Gastroesophageal sphincter (tissue), 4 donors: ENCODE measurements at regions not wholly inside any gene's neighbourhood (a gene's known extent, or its start where the extent isn't known, plus 50 kb on each side); places are given as distances from the start of the nearest gene placed in this dataset.
"Not testable (repeated sequence)": the region's sequence is repeated elsewhere in the genome, so short reads cannot be mapped to it uniquely, and the experiment has no call there.

ENCODE experiments used
- ATAC-seq: fragments of 150-250 bp; one replicate; pipeline ENCODE4 v1.9.1; 2016; ENCODE audit warnings: mild to moderate bottlenecking, moderate library complexity
- H3K27ac ChIP-seq, 4 donors: fragments of 200-600 bp; sonication (generic) in 3 of 4; 1 replicate in 3 of 4; 2 replicates in 1 of 4; pipeline ENCODE4 v1.5.1; 2016 to 2019
- H3K27me3 ChIP-seq: fragments of 200-600 bp; sonication (generic); one replicate; pipeline ENCODE4 v1.5.1; 2019
- H3K36me3 ChIP-seq, 2 donors: fragments of 200-600 bp; sonication (generic); one replicate each; pipeline ENCODE4 v1.5.1; 2019; ENCODE audit warnings: control low read depth in 1 of 2
- H3K4me1 ChIP-seq, 3 donors: fragments of 200-600 bp; sonication (generic); 1 replicate in 2 of 3; 2 replicates in 1 of 3; pipeline ENCODE4 v1.5.1; 2016 to 2019; ENCODE audit warnings: control low read depth in 2 of 3
- H3K4me3 ChIP-seq, 2 donors: fragments of 200-600 bp; sonication (generic); one replicate each; pipeline ENCODE4 v1.5.1; 2019; ENCODE audit warnings: mild to moderate bottlenecking in 1 of 2, moderate library complexity in 1 of 2
- H3K9me3 ChIP-seq, 3 donors: fragments of 200-600 bp; sonication (generic); one replicate each; pipeline ENCODE4 v1.5.1; 2017 to 2019; ENCODE audit warnings: control low read depth in 2 of 3
- CTCF ChIP-seq, 4 experiments: fragments of 200-600 bp in 2 of 4; fragments of 450-650 bp in 2 of 4; sonication (generic) in 1 of 4; IDR thresholded peaks; one replicate each; pipeline ENCODE4 v1.5.1; 2017 to 2019; ENCODE audit warnings: antibody characterized with exemption in 4 of 4, mild to moderate bottlenecking in 2 of 4, moderate library complexity in 2 of 4
- EP300 ChIP-seq: sonication (generic); formaldehyde crosslinking; IDR thresholded peaks from one replicate; pipeline ENCODE4 v1.6.1; 2017; ENCODE audit warnings: antibody characterized with exemption, mild to moderate bottlenecking
- POLR2A ChIP-seq, 2 donors: fragments of 450-650 bp; IDR thresholded peaks; one replicate each; pipeline ENCODE4 v1.6.1; 2017; ENCODE audit warnings: antibody characterized with exemption in 2 of 2, mild to moderate bottlenecking in 2 of 2, moderate library complexity in 1 of 2
- POLR2AphosphoS5 ChIP-seq: sonication (generic); formaldehyde crosslinking; IDR thresholded peaks from one replicate; pipeline ENCODE4 v1.6.1; 2017; ENCODE audit warnings: antibody characterized with exemption
- WGBS, 2 donors: methylation state at CpG; one replicate each; pipeline ENCODE4 v1.1.5; 2018; ENCODE audit warnings: low coverage in 1 of 2; 5-methylcytosine and 5-hydroxymethylcytosine counted together

- 75 to 100% methylated on average over 1 to 5 of the region's 5 CpGs for WGBS, 2 donors
- Histone ChIP-seq H3K36me3 (no peaks in the 10 kb centered on the region), H3K27ac (no peak overlapping the region), H3K4me3 (no peak overlapping the region), H3K27me3 (no peaks in the 10 kb centered on the region), H3K9me3 (no peaks in the 10 kb centered on the region), H3K4me1 (no peaks in the 10 kb centered on the region)
- ATAC-seq = no peak
- TF ChIP-seq POLR2AphosphoS5 (no peak), CTCF (IDR thresholded peaks at IDR 0.05) (no peak), EP300 (no peak), POLR2A (IDR thresholded peaks at IDR 0.05) (no peak)
Measured at GRCh38 chr1:171397851-171398469, 84.0 kb downstream of the FMO4 start.

- 40 to 60% methylated on average over 1 to 2 of the region's 7 CpGs for WGBS, 2 donors
- ATAC-seq = no peak
- Histone ChIP-seq H3K9me3 (no peaks in the 10 kb centered on the region), H3K27ac (no peak overlapping the region), H3K27me3 (no peaks in the 10 kb centered on the region), H3K4me3 (no peak overlapping the region), H3K36me3 (no peaks in the 10 kb centered on the region), H3K4me1 (no peaks in the 10 kb centered on the region)
- no peak for TF ChIP-seq POLR2AphosphoS5
- no peak for TF ChIP-seq EP300
- TF ChIP-seq POLR2A (IDR thresholded peaks at IDR 0.05) = no peak
- no peak for TF ChIP-seq CTCF (IDR thresholded peaks at IDR 0.05)
Measured at GRCh38 chr1:171403393-171403792, 81.9 kb upstream of the PRRC2C start.

- no peaks in the 10 kb centered on the region for H3K27me3 ChIP-seq
- WGBS, 2 donors = 92% methylated on average over 1 of the region's 1 CpG; no CpG with 5 or more reads in 1 of the 2 donors
- TF ChIP-seq CTCF (IDR thresholded peaks at IDR 0.05) = no peak
- no peak for TF ChIP-seq POLR2AphosphoS5
- no peak for TF ChIP-seq EP300
- TF ChIP-seq POLR2A (IDR thresholded peaks at IDR 0.05) = no peak
- H3K4me1 ChIP-seq = no peaks in the 10 kb centered on the region
- no peaks in the 10 kb centered on the region for H3K36me3 ChIP-seq
- H3K4me3 ChIP-seq = no peak overlapping the region
- no peak for ATAC-seq
- H3K9me3 ChIP-seq = no peaks in the 10 kb centered on the region
- H3K27ac ChIP-seq = no peak overlapping the region
Measured at GRCh38 chr1:171405391-171405714, 80.0 kb upstream of the PRRC2C start.

- 82 to 94% methylated on average over 3 to 6 of the region's 6 CpGs for WGBS, 2 donors
- H3K27me3 ChIP-seq = not testable (repeated sequence)
Measured at GRCh38 chr1:171413557-171413956, 71.8 kb upstream of the PRRC2C start.

GRCh38 chr1:171418546-171418945 is 66.8 kb upstream of the PRRC2C start:
- WGBS, 2 donors = 77 to 93% methylated on average over 2 to 3 of the region's 3 CpGs
- no peak overlapping the region for H3K27ac ChIP-seq
- H3K9me3 ChIP-seq = no peaks in the 10 kb centered on the region
- no peaks in the 10 kb centered on the region for H3K36me3 ChIP-seq
- TF ChIP-seq POLR2AphosphoS5 (no peak), POLR2A (IDR thresholded peaks at IDR 0.05) (no peak), EP300 (no peak), CTCF (IDR thresholded peaks at IDR 0.05) (no peak)
- no peaks in the 10 kb centered on the region for H3K27me3 ChIP-seq
- H3K4me3 ChIP-seq = no peak overlapping the region
- no peaks in the 10 kb centered on the region for H3K4me1 ChIP-seq
- ATAC-seq = no peak

More at GRCh38 chr1:171413557-171413956, 71.8 kb upstream of the PRRC2C start:
- H3K27ac ChIP-seq, ATAC-seq, H3K36me3 ChIP-seq, H3K4me3 ChIP-seq, H3K9me3 ChIP-seq, H3K4me1 ChIP-seq: not testable (repeated sequence)
